Stimulated activated CD8-positive, alpha-beta memory T cell treated with anti-CD3 and anti-CD28 coated beads, Interleukin-4, amount 100 ng/mL, for 1 hour (primary cell): ENCODE measurements at regions not wholly inside any gene's neighbourhood (a gene's known extent, or its start where the extent isn't known, plus 50 kb on each side); places are given as distances from the start of the nearest gene placed in this dataset.

Source experiments
- DNase-seq, 2 donors: peaks; one replicate each; pipeline ENCODE4 v3.0.0-alpha.2; 2020; ENCODE audit warnings: low read depth in 2 of 2, low spot score in 1 of 2

- DNase-seq, result no peak
Observed at GRCh38 chr11:15764326-15764725, 592.0 kb downstream of the SOX6 start.

- DNase-seq, result no peak
Observed at GRCh38 chr11:15764948-15765347, 591.4 kb downstream of the SOX6 start.

- no peak for DNase-seq
Observed at GRCh38 chr11:15765530-15765929, 590.8 kb downstream of the SOX6 start.

- no peak for DNase-seq
Observed at GRCh38 chr11:15768321-15768720, 588.0 kb downstream of the SOX6 start.

GRCh38 chr11:15769203-15769602 lies 587.1 kb downstream of the SOX6 start:
- DNase-seq, result no peak

GRCh38 chr11:15770798-15771414 lies 585.4 kb downstream of the SOX6 start:
- DNase-seq, result no peak

GRCh38 chr11:15772547-15772946 lies 583.8 kb downstream of the SOX6 start:
- DNase-seq, result no peak

- DNase-seq, result no peak
Observed at GRCh38 chr11:15772981-15773380, 583.4 kb downstream of the SOX6 start.

- no peak for DNase-seq
Observed at GRCh38 chr11:15773476-15774387, 582.6 kb downstream of the SOX6 start.

GRCh38 chr11:15774388-15774939 lies 581.9 kb downstream of the SOX6 start:
- no peak for DNase-seq

- no peak for DNase-seq
Observed at GRCh38 chr11:15775015-15775541, 581.3 kb downstream of the SOX6 start.

GRCh38 chr11:15775797-15776196 lies 580.5 kb downstream of the SOX6 start:
- no peak for DNase-seq

GRCh38 chr11:15776366-15776765 lies 580.0 kb downstream of the SOX6 start:
- DNase-seq, result no peak

GRCh38 chr11:15779518-15779917 lies 576.8 kb downstream of the SOX6 start:
- no peak for DNase-seq

- DNase-seq, result no peak
Observed at GRCh38 chr11:15780382-15780781, 576.0 kb downstream of the SOX6 start.

GRCh38 chr11:15780837-15781236 lies 575.5 kb downstream of the SOX6 start:
- no peak for DNase-seq

GRCh38 chr11:15783619-15784018 lies 572.7 kb downstream of the SOX6 start:
- no peak for DNase-seq

- no peak for DNase-seq
Observed at GRCh38 chr11:15793043-15793996, 563.0 kb downstream of the SOX6 start.

GRCh38 chr11:15794361-15795150 lies 561.8 kb downstream of the SOX6 start:
- no peak for DNase-seq

- no peak for DNase-seq
Observed at GRCh38 chr11:15795378-15795777, 561.0 kb downstream of the SOX6 start.
